G401 (cell line): ENCODE measurements at regions not wholly inside any gene's neighbourhood (a gene's known extent, or its start where the extent isn't known, plus 50 kb on each side); places are given as distances from the start of the nearest gene placed in this dataset.

Experiments used
- DNase-seq: peaks from one replicate; pipeline ENCODE4 v3.0.0-alpha.2; 2015; ENCODE audit warnings: low spot score
- in situ Hi-C: cut with HindIII; loops from 2 replicates; pipeline ENCODE4 v1.10.0; 2016; ENCODE audit warnings: low sequenced_read_pairs, mixed read lengths

DNA sequence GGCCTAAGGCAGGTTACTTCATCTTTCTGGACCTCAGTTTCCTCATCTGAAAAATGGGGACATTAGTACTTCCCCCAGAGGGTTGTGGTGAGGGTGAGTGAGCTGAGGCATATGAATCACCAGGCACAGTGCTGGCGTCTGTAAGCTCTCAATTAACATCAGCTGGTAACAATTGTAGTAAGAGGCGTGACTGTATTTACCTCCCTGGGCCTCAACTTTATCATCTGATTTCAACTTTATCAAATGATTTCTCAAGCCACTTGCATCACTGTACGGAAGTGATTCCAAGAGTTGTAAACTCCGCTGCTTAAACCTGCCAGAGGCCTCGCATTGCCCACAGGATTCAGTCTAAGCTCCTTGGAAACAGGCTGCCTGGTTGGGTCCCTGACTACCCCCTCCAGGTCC, 53.6 kb upstream of the PKDCC start:
- in situ Hi-C loops: no loop called here
- no peak for DNase-seq

DNA sequence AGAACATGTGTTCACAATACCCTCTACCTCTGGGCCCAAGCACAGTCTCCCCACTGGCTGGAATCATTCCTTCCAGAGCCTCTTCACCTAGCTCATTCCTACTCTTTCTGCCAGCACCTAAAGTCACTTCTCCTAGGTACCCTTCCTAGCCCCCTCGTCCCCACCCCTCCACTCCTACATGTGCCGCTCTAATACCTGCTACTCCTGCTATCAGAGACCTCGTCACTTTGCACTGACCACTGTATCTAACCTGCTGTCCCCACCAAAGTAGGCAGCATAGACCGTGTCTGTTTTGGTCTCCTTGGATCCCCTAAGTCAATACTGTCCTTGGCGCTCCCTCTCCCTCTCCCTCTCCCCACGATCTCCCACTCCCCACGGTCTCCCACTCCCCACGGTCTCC, 53.2 kb upstream of the PKDCC start:
- no peak for DNase-seq
- in situ Hi-C loops: no loop called here

- no peak for DNase-seq
- in situ Hi-C loops: no loop called here
Measured at GRCh38 chr2:41997561-41997960, 50.3 kb upstream of the PKDCC start.
